Uterus (tissue), 3 donors: ENCODE measurements at regions not wholly inside any gene's neighbourhood (a gene's known extent, or its start where the extent isn't known, plus 50 kb on each side); places are given as distances from the start of the nearest gene placed in this dataset.

Source experiments
- DNase-seq, 2 donors: peaks; one replicate each; pipeline ENCODE4 v3.0.0-alpha.2; 2019 to 2020
- H3K27ac ChIP-seq, 2 donors: fragments of 200-600 bp; sonication (generic); 1 replicate in 1 of 2; 2 replicates in 1 of 2; pipeline ENCODE4 v1.5.1; 2016 to 2018
- H3K27me3 ChIP-seq, 2 donors: fragments of 200-600 bp; sonication (generic); one replicate each; pipeline ENCODE4 v1.5.1; 2018 to 2019; ENCODE audit warnings: control low read depth in 1 of 2
- H3K36me3 ChIP-seq, 2 donors: fragments of 200-600 bp; sonication (generic); one replicate each; pipeline ENCODE4 v1.5.1; 2019; ENCODE audit warnings: control low read depth in 1 of 2
- H3K4me1 ChIP-seq, 2 donors: fragments of 200-600 bp; sonication (generic); one replicate each; pipeline ENCODE4 v1.5.1; 2018 to 2019; ENCODE audit warnings: control low read depth in 1 of 2
- H3K4me3 ChIP-seq, 2 donors: fragments of 200-600 bp; sonication (generic); 1 replicate in 1 of 2; 2 replicates in 1 of 2; pipeline ENCODE4 v1.5.1; 2018 to 2019; ENCODE audit warnings: mild to moderate bottlenecking in 1 of 2
- H3K9me3 ChIP-seq, 2 donors: fragments of 200-600 bp; sonication (generic); one replicate each; pipeline ENCODE4 v1.5.1; 2019; ENCODE audit warnings: control low read depth in 1 of 2
- POLR2A ChIP-seq, 2 donors: fragments of 450-650 bp; IDR thresholded peaks; one replicate each; pipeline ENCODE4 v1.6.1; 2016; ENCODE audit warnings: antibody characterized with exemption in 2 of 2, mild to moderate bottlenecking in 1 of 2, moderate library complexity in 1 of 2
- intact Hi-C: fragments of 100-400 bp; cut with DNase I; formaldehyde crosslinking; loops from one replicate; pipeline ENCODE4 v1.15.1; 2023; ENCODE audit warnings: low total_unique reads
- TF ChIP-seq, protein P1 (sequence below), 4 experiments: fragments of 200-600 bp in 2 of 4; fragments of 450-650 bp in 2 of 4; sonication (generic) in 2 of 4; IDR thresholded peaks; one replicate each; pipeline ENCODE4 v1.5.1; 2016 to 2019; ENCODE audit warnings: antibody characterized with exemption in 4 of 4, mild to moderate bottlenecking in 2 of 4, moderate library complexity in 1 of 4
- donor health status: DM: yes; HTN: yes; CAD: no.

- H3K27me3 ChIP-seq, result no peaks in the 10 kb centered on the region
- no peak for DNase-seq
- H3K36me3 ChIP-seq, result no peaks in the 10 kb centered on the region
- H3K9me3 ChIP-seq, result no peaks in the 10 kb centered on the region
- TF ChIP-seq POLR2A (IDR thresholded peaks at IDR 0.05), result no peak
- TF ChIP-seq, protein P1, sequence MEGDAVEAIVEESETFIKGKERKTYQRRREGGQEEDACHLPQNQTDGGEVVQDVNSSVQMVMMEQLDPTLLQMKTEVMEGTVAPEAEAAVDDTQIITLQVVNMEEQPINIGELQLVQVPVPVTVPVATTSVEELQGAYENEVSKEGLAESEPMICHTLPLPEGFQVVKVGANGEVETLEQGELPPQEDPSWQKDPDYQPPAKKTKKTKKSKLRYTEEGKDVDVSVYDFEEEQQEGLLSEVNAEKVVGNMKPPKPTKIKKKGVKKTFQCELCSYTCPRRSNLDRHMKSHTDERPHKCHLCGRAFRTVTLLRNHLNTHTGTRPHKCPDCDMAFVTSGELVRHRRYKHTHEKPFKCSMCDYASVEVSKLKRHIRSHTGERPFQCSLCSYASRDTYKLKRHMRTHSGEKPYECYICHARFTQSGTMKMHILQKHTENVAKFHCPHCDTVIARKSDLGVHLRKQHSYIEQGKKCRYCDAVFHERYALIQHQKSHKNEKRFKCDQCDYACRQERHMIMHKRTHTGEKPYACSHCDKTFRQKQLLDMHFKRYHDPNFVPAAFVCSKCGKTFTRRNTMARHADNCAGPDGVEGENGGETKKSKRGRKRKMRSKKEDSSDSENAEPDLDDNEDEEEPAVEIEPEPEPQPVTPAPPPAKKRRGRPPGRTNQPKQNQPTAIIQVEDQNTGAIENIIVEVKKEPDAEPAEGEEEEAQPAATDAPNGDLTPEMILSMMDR (IDR thresholded peaks at IDR 0.05), result no peak
- H3K27ac ChIP-seq, result no peak overlapping the region
- H3K4me1 ChIP-seq, result no peaks in the 10 kb centered on the region
- H3K4me3 ChIP-seq, result no peak overlapping the region
- intact Hi-C loops, result no loop called here
Measured at GRCh38 chr15:88985547-88986393, 72.6 kb upstream of the MFGE8 start.

DNA sequence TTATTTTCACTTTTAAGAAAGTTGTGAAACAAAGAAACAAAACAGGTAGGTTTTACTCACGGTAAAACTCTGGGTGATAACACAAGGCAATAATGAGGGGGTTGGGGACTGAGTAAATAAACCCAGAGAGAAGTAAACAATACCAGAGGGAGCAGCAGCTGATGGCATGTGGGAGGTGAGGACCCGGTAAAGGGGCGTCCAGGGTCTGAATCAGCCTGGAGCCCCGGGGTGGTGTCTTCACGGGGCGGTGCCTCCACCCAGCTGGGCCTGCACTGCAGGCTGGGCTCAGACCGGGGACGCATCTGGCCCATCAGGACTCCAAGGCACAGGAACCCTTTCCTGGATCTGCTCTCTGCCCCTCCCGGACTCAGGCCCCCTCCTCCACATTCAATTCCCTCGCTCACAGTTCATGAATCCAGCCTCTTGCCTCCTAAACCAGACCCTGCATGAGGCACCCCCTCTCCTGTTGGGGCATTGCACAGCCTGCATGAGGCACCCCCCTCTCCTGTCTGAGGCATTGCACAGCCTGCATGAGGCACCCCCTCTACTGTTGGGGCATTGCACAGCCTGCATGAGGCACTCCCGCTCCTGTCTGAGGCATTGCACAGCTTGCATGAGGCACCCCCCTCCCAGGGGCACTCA lies 73.9 kb upstream of the MFGE8 start:
- no peaks in the 10 kb centered on the region for H3K4me1 ChIP-seq
- no peaks in the 10 kb centered on the region for H3K36me3 ChIP-seq
- no peaks in the 10 kb centered on the region for H3K9me3 ChIP-seq
- no peak overlapping the region for H3K27ac ChIP-seq
- H3K4me3 ChIP-seq, result no peak overlapping the region
- no peak for DNase-seq
- intact Hi-C loops, result no loop called here
- no peak for TF ChIP-seq POLR2A (IDR thresholded peaks at IDR 0.05)
- no peaks in the 10 kb centered on the region for H3K27me3 ChIP-seq

DNA sequence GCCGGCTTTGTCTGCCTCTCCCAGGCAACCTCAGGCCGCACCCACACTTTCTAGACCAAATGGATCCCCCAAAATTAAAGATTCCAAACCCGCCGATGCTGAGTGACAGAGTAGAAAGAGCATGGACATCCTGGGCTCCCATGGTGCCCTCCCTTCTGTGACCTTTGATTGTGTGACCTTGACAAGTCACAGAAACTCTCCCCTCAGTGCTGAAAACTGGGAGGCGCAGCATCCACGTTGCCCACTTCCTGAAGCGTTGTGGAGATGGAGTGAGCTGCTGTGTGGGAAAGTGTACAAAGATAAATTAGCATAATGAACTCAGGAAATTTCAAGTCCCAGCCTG lies 74.4 kb upstream of the MFGE8 start:
- TF ChIP-seq, protein P1 (IDR thresholded peaks at IDR 0.05), result no peak
- TF ChIP-seq POLR2A (IDR thresholded peaks at IDR 0.05), result no peak
- Histone ChIP-seq H3K4me1 (no peaks in the 10 kb centered on the region), H3K4me3 (no peak overlapping the region), H3K27ac (no peak overlapping the region), H3K36me3 (no peaks in the 10 kb centered on the region), H3K9me3 (no peaks in the 10 kb centered on the region), H3K27me3 (no peaks in the 10 kb centered on the region)
- intact Hi-C loops, result no loop called here
- no peak for DNase-seq

GRCh38 chr15:88987934-88988671 lies 74.9 kb upstream of the MFGE8 start:
- intact Hi-C loops, result no loop called here
- Histone ChIP-seq H3K27me3 (no peaks in the 10 kb centered on the region), H3K4me1 (no peaks in the 10 kb centered on the region), H3K9me3 (no peaks in the 10 kb centered on the region), H3K4me3 (no peak overlapping the region), H3K36me3 (no peaks in the 10 kb centered on the region), H3K27ac (no peak overlapping the region)
- no peak for TF ChIP-seq POLR2A (IDR thresholded peaks at IDR 0.05)
- TF ChIP-seq, protein P1 (IDR thresholded peaks at IDR 0.05), result no peak
- no peak for DNase-seq

GRCh38 chr15:88989578-88989977 lies 76.4 kb upstream of the MFGE8 start:
- no peaks in the 10 kb centered on the region for H3K4me1 ChIP-seq
- H3K27ac ChIP-seq, result no peak overlapping the region
- H3K9me3 ChIP-seq, result no peaks in the 10 kb centered on the region
- no peaks in the 10 kb centered on the region for H3K36me3 ChIP-seq
- DNase-seq, result no peak
- intact Hi-C loops, result no loop called here
- TF ChIP-seq POLR2A (IDR thresholded peaks at IDR 0.05), result no peak
- TF ChIP-seq, protein P1 (IDR thresholded peaks at IDR 0.05), result no peak
- H3K4me3 ChIP-seq, result no peak overlapping the region
- H3K27me3 ChIP-seq, result no peaks in the 10 kb centered on the region
